ENCODE measurements at regions not wholly inside any gene's neighbourhood (a gene's known extent, or its start where the extent isn't known, plus 50 kb on each side); places are given as distances from the start of the nearest gene placed in this dataset.

GRCh38 chr15:66894986-66895780 lies 170.2 kb upstream of the SMAD3 start:
- TF ChIP-seq TARDBP (IDR thresholded peaks at IDR 0.05) (no peak), L3MBTL2 (conservative IDR thresholded peaks at IDR 0.05) (no peak), NFRKB (IDR thresholded peaks at IDR 0.05) (no peak)
